ENCODE measurements at regions not wholly inside any gene's neighbourhood (a gene's known extent, or its start where the extent isn't known, plus 50 kb on each side); places are given as distances from the start of the nearest gene placed in this dataset.
"Not testable (repeated sequence)": the region's sequence is repeated elsewhere in the genome, so short reads cannot be mapped to it uniquely, and the experiment has no call there.

DNA sequence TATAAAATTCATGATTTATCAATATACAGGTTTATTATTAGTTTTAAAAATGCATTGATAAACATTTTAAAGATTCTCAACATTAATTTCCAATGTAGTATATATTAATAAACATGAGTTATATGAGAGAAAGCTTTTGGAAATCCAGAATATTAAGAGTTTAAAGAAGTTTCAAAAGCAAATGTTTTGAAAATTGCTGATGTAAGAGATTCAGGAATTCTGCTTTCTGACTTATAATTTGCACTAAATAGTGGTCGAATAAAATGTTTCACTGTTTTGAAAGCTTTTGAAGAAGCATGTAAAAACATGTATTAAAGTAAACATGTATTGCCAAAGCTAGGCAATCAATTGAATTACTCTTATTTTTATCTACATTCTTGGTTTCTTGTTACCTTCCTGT, 151.2 kb upstream of the CXorf51B start:
- intact Hi-C loops (cut with DNase I), result no loop called here
- TF ChIP-seq, protein P1, sequence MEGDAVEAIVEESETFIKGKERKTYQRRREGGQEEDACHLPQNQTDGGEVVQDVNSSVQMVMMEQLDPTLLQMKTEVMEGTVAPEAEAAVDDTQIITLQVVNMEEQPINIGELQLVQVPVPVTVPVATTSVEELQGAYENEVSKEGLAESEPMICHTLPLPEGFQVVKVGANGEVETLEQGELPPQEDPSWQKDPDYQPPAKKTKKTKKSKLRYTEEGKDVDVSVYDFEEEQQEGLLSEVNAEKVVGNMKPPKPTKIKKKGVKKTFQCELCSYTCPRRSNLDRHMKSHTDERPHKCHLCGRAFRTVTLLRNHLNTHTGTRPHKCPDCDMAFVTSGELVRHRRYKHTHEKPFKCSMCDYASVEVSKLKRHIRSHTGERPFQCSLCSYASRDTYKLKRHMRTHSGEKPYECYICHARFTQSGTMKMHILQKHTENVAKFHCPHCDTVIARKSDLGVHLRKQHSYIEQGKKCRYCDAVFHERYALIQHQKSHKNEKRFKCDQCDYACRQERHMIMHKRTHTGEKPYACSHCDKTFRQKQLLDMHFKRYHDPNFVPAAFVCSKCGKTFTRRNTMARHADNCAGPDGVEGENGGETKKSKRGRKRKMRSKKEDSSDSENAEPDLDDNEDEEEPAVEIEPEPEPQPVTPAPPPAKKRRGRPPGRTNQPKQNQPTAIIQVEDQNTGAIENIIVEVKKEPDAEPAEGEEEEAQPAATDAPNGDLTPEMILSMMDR (IDR thresholded peaks at IDR 0.05), result no peak
- DNase-seq (no peak), ATAC-seq (no peak)
- no peak overlapping the region for H3K27ac ChIP-seq
- H3K9me3 ChIP-seq, result peaks cover 0 to 3% of the 10 kb centered on the region in 2 donors
- no peaks in the 10 kb centered on the region for H3K36me3 ChIP-seq
- H3K27me3 ChIP-seq, result no peaks in the 10 kb centered on the region
- no peak overlapping the region for H3K4me3 ChIP-seq
- no peaks in the 10 kb centered on the region for H3K4me1 ChIP-seq

DNA sequence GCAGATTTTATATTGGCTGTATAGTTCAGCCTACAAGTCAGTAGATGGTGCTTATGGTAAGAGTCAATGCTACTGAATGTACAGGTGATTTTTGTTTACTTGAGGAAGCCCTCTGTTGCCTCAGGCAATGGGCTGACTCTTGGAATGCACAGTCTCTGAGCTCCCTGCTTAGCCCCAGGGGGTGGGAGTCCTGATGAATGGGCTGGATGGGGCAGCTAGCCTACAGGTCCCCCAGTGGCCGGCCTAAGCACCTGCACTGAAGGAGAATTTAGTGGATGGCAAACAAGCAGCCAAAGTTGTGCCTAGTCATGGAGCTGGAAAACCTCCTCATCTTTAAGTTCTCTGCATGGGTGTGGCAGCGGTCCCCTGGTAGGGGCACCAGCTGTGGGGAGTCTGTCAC, 101.8 kb upstream of the CXorf51B start:
- H3K9me3 ChIP-seq, result no peaks in the 10 kb centered on the region
- no peaks in the 10 kb centered on the region for H3K4me1 ChIP-seq
- TF ChIP-seq, protein P1 (IDR thresholded peaks at IDR 0.05), result no peak
- no peak overlapping the region for H3K27ac ChIP-seq
- no peaks in the 10 kb centered on the region for H3K27me3 ChIP-seq
- intact Hi-C loops (cut with DNase I), result no loop called here
- no peak overlapping the region for H3K4me3 ChIP-seq
- DNase-seq, result no peak
- no peaks in the 10 kb centered on the region for H3K36me3 ChIP-seq
- no peak for ATAC-seq

DNA sequence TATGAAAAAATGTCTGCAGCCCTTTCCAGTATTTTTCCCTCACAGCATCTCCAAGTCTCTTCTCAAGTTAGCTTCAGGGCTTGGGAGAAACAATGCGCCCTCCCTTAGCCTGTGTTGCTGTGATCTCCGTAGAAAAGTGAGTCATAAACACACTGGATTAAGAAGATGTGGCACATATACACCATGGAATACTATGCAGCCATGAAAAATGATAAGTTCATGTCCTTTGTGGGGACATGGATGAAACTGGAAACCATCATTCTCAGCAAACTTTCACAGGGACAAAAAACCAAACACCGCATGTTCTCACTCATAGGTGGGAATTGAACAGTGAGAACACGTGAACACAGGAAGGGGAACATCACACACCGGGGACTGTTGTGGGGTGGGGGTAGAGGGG, 100.7 kb upstream of the CXorf51B start:
- H3K4me1 ChIP-seq; H3K27ac ChIP-seq; ATAC-seq; intact Hi-C loops (cut with DNase I); H3K9me3 ChIP-seq; DNase-seq; H3K4me3 ChIP-seq; H3K36me3 ChIP-seq; H3K27me3 ChIP-seq: not testable (repeated sequence)

DNA sequence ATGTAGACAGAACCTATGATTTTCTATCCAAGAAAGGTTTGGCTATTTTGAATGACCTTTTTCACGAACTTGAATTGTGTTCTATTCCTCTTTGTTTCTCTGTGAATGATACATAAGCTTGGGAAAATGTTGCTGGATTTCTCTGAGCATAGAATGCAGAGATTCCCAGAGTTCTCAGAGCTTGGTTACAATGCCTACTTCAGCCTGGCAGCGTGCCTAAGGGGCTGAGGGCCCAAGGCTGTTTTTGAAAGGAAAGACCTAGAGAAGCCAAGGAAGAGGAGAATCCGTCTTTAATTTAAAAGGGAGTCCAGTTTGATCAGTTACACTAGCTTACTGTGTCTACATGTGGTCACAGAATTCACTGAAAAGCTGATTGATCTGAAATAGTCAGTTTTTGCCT, 55.3 kb upstream of the CXorf51B start:
- Histone ChIP-seq H3K4me1 (no peaks in the 10 kb centered on the region), H3K27me3 (no peaks in the 10 kb centered on the region), H3K4me3 (no peak overlapping the region), H3K36me3 (no peaks in the 10 kb centered on the region), H3K27ac (no peak overlapping the region), H3K9me3 (no peaks in the 10 kb centered on the region)
- ATAC-seq (no peak), DNase-seq (peak in 1 of 4 donors; percentile 5)
- intact Hi-C loops (cut with DNase I), result no loop called here
- TF ChIP-seq, protein P1 (IDR thresholded peaks at IDR 0.05), result no peak

DNA sequence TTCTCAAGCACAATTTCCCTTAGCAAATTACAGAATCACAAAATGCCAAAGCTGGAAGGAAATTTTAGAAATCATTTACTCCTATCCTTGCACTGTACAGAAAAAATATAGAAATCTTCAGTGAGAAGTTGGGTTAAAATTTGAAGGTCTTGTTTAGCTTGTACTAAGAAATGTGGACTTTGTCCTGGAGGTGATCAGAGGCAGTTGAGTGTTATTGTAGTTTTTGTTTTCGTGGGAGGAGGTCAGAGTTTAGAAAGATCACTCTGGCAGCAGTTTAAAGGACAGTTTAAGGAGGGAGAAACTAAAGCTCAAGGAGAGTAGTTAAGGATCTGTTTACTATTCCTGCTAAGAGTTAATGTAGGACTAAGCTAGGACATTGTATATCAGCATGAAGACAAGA, 54.4 kb upstream of the CXorf51B start:
- intact Hi-C loops (cut with DNase I), result no loop called here
- TF ChIP-seq, protein P1 (IDR thresholded peaks at IDR 0.05), result no peak
- Histone ChIP-seq H3K4me3 (no peak overlapping the region), H3K27me3 (no peaks in the 10 kb centered on the region), H3K36me3 (no peaks in the 10 kb centered on the region), H3K4me1 (no peaks in the 10 kb centered on the region), H3K27ac (no peak overlapping the region), H3K9me3 (no peaks in the 10 kb centered on the region)
- DNase-seq (no peak), ATAC-seq (no peak)
